ENCODE measurements at regions not wholly inside any gene's neighbourhood (a gene's known extent, or its start where the extent isn't known, plus 50 kb on each side); places are given as distances from the start of the nearest gene placed in this dataset.
"Not testable (repeated sequence)": the region's sequence is repeated elsewhere in the genome, so short reads cannot be mapped to it uniquely, and the experiment has no call there.

DNA sequence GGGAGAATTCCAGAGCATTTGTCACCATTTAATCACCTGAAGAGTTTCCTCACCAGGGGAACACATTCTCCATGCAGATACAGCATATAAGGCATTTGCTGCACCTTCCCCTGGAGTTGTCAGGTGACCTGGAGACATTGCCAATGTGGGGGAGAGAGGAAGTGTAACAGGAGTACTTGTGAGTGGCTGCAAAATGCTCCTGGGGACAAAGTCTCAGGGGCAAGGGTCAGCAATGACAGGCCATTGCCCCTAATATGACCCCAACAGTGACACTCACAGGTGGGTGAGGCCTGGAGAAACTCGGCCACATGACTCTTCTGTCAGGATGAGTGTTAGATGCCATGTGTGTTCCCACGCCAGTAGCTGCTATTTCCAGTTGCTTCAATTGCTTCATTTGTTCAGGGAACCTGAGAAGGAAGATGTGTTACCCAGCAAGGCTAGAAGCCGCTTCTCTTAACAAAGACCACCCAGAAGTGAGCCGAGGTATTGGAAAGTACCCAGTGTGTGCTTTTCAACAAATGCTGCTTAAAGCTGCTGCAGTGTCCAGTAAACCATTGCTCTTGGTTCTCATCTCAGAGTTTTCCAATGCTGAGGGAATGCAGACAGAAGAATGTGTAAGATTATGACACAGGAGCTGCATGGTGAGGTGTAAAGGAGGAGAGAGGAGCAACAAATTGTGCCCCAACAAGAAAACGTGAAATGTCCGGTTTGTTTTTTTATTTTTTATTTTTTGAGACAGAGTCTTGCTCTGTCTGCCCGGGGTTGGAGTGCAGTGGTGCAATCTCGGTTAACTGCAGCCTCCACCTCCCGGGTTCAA is 128.2 kb upstream of the SLC44A1 start:
- no peak for DNase-seq

GRCh38 chr9:105117234-105117633 is 127.2 kb upstream of the SLC44A1 start:
- no peak for DNase-seq

GRCh38 chr9:105118636-105119035 is 125.8 kb upstream of the SLC44A1 start:
- no peak for DNase-seq

DNA sequence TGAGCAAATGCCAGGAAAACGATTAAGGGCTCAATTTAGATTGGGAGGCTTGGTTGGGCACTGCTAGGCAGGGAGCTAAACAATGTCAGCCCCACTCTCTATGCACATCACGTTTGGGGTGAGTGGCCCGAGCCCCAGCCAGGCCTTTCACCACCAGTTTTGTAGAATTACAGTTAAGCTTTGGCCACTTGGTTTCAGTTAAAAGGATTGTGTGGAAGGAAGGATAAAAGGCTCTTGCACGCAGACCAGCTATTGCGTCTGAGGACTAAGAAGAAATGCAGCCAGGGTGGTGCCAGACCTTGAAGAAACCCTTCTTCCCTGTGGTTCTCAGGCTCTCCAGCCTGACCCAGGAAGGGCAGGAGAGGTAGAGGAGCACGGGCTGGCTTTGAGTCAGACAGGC is 125.3 kb upstream of the SLC44A1 start:
- no peak for DNase-seq

GRCh38 chr9:105121861-105122430 is 122.5 kb upstream of the SLC44A1 start:
- DNase-seq = no peak

DNA sequence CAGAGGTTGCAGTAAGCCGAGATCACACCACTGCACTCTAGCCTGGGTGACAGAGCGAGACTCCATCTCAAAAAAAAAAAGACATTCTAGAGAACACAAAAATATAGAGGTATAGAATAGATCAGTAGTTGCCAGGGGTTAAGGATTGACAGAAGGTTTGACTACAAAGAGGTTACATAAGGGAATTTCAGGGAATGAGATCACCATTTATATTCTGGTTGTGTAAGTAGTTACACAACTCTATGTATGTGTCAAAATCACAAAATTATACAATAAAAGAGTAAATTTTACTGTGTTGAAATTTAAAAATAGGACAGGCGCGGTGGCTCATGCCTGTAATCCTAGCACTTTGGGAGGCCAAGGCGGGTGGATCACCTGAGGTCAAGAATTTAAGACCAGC is 119.9 kb upstream of the SLC44A1 start:
- not testable (repeated sequence) for DNase-seq

- no peak for DNase-seq
Measured at GRCh38 chr9:105126226-105126625, 118.2 kb upstream of the SLC44A1 start.

DNA sequence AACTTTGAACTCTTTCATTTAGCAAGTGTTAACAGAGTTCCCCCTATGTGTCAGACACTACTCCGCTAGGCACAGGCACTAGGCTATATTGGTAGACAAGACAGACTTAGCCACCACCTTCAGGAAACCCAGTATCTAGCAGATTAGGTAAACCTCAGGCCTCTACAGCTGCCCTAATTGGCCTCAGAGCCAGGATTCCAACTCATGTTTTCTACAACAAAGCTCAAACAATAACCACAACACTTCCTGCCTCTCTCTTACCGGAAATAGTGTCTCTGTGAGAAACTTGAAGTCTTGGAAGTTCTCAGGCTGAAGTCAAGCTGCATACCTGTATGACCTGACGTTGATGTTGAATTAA is 116.6 kb upstream of the SLC44A1 start:
- no peak for DNase-seq

DNA sequence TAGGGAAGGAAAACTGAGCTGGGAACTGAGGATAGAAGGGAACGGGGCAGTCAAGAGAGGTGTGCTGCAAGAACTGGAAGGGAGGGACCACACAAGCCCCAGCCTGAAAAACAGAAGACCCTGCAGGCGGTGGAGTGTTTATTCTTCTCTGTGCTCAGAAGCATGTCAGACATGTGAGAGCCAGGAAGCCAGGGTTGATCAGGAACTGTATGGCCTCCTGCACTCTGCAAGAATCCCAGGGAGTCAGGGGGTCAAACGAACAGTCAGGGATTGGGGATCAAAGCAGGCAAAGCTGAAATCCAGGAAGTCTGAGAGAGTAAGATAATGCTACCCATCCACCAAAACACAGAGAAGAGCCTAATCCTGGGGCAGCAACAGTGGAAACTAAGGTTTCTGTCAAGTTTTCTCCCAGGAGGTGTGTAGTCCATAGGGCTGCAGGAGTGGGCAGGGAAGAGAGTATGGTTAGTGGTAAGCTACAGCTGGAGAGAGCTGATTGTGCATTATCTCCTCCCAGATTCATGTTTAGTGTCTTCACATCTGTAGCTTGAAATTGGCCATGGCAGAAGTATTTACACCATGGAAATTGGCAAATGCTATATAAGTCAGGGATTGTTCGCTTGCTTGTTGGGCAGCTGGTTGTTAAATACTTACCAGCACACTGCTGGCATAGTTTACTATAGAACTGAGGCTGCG is 115.4 kb upstream of the SLC44A1 start:
- no peak for DNase-seq

GRCh38 chr9:105129731-105130130 is 114.7 kb upstream of the SLC44A1 start:
- no peak for DNase-seq

DNA sequence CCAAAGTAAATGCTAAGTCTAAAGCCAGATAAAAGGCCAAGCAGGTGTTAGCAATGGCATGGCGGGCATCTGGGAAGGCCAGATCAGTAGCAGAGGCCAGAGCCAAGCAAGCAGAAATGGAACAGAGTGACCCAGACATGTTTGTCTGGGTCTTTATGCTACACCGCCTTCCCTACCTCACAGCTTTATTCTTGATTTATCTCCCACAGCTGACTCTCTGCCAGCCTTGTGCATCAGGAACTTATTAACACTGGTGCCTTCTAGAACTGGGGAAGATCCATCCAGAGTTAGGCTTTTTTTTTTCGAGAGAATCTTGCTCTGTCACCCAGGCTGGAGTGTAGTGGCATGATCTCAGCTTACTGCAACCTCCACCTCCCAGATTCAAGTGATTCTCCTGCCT is 112.5 kb upstream of the SLC44A1 start:
- no peak for DNase-seq

GRCh38 chr9:105132606-105133005 is 111.8 kb upstream of the SLC44A1 start:
- no peak for DNase-seq

GRCh38 chr9:105138306-105138801 is 106.1 kb upstream of the SLC44A1 start:
- peak in 1 of 3 experiments; percentile 49 for DNase-seq

DNA sequence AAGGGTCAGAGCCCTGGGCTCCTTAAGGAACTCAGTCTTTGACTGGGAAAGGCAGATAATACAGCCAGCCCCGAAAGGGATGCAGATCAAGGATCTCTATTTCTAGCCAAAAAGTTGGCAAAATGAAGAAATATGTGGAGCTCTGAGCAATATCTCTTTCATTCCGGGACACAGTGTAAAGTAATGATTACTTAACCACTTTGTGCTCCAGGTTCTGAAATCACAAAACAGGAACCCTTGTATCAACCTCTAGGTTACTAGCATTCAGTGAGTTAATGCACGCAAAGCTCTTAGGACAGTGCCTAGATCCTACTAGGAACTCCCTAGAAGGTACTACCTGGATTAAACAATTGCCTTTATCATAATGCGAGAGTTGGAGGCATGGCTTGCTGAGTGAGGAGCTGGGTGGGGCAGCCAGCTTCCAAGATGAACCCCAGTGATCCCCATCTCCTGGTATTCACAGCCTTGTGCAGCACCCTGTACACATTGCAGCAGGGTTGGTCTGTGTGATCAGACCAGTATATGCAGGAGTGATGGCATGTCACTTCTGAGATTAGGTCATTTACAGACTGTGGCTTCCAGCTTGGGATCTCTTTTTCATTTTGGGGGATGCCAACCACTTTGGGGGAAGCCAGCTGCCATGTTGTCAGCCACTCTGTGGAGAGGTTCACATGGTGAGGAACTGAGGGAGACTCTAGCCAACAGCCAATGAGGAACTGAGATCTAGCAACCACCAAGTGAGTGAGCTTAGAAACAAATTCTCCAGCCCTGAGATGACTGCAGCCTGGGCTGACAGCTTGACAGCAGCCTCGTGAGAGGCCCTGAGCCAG is 103.1 kb upstream of the SLC44A1 start:
- no peak for DNase-seq

DNA sequence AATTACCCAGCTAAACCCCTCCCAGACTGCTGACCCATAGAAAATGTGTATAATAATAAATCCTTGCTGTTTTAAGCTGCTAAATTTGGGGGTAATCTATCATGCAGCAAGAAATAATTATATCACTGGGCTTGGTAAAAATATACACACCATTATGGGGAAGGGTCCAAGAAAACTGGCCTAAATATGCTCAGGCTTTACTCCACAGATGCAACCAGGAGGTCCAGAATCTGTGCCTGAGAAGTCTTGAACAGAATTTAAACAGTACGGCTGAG is 102.5 kb upstream of the SLC44A1 start:
- DNase-seq = no peak

DNA sequence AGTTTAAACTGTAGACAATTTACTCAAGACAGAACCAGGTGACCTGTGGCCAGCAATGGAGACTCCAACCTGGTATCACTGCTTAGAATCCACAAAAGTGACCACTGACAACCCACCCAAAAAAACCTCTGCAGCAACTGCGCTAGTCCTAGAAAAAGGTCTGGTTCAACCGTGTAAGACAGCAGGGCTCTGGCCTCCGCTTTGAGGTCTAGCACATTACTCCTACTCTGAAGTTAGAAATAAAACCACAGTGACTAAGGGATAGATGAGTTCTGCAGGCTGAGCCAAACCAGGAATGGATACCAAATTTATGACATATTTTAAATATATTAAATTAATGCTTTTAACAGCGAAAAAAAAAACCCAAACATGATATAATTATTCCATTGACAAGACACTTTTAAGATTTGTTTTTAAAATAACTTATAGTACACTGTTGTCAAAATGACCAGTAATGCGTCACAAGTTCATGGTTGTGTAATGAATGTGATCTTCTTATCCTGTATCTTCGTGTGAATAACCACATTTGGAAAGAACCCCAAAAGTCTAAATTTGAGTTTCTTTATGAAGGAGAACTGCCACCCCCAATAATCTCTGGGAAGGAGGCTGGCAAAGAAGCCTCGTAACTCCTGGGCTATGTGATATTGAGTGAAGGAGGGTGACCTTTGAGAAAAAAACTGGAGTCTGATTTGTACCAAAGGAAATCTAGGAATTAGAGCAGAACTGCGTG is 101.9 kb upstream of the SLC44A1 start:
- no peak for DNase-seq

GRCh38 chr9:105143136-105143430 is 101.4 kb upstream of the SLC44A1 start:
- DNase-seq = no peak

DNA sequence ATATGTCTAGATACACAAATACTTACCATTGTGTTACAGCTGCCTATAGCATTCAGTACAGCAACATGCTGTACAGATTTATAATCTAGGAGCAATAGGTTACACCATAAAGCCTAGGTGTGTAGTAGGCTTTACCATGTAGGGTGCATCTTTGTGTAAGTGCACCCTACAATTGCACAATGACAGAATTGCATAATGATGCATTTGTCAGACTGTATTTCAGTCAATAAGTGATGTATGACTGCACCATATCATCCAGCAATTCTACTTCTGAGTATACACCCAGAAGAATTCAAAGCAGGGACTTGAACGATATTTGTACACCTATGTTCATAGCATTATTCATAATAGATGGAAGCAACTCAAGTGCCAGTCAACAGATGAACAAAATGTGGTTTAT is 100.4 kb upstream of the SLC44A1 start:
- no peak for DNase-seq

DNA sequence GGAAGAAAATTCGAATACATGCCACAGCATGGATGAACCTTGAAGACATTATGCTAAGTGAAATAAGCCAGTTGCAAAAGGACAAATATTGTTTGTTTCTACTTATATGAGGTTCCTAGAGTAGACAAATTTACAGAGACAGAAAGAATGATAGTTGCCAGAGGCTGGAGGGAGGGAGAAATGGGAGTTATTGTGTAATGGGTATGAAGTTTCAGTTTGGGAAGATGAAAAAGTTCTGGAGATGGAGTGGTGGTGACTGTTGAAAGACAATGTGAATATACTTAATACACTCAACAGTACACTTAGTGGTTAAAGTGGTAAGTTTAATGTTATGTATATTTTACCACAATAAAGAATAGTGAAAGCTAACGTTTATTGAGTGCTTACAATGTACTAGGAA is 99.6 kb upstream of the SLC44A1 start:
- no peak for DNase-seq

- no peak for DNase-seq
Measured at GRCh38 chr9:105146677-105147076, 97.8 kb upstream of the SLC44A1 start.

GRCh38 chr9:105147110-105147871 is 97.2 kb upstream of the SLC44A1 start:
- no peak for DNase-seq

- DNase-seq = no peak
Measured at GRCh38 chr9:105148328-105149006, 96.0 kb upstream of the SLC44A1 start.

Data from NCI-H1417 (cell line).